H9 (cell line): ENCODE measurements at regions not wholly inside any gene's neighbourhood (a gene's known extent, or its start where the extent isn't known, plus 50 kb on each side); places are given as distances from the start of the nearest gene placed in this dataset.

Experiments
- DNase-seq: peaks from one replicate; pipeline ENCODE4 v3.0.0-alpha.2; 2017
- H2AFZ ChIP-seq: one replicate; pipeline ENCODE4 v1.6.1; 2013; ENCODE audit warnings: mild to moderate bottlenecking, low read length, control low read depth, moderate library complexity
- H2AK5ac ChIP-seq: 2 replicates; pipeline ENCODE4 v1.6.1; 2013; ENCODE audit warnings: low read length, control low read depth, mixed read lengths; ENCODE audit not compliant: insufficient read length
- H2BK120ac ChIP-seq: one replicate; pipeline ENCODE4 v1.6.1; 2013; ENCODE audit warnings: low read depth, mild to moderate bottlenecking, low read length, control low read depth, inconsistent platforms; ENCODE audit not compliant: poor library complexity, severe bottlenecking
- H2BK12ac ChIP-seq: 2 replicates; pipeline ENCODE4 v1.6.1; 2013; ENCODE audit warnings: low read length, control low read depth, mixed read lengths, low read depth; ENCODE audit not compliant: insufficient read length
- H2BK15ac ChIP-seq: 2 replicates; pipeline ENCODE4 v1.6.1; 2013; ENCODE audit warnings: low read depth, low read length, control low read depth
- H2BK20ac ChIP-seq: one replicate; pipeline ENCODE4 v1.6.1; 2013; ENCODE audit warnings: low read depth, mild to moderate bottlenecking, low read length, control low read depth, inconsistent platforms; ENCODE audit not compliant: poor library complexity, severe bottlenecking
- H2BK5ac ChIP-seq: 2 replicates; pipeline ENCODE4 v1.6.1; 2013; ENCODE audit warnings: low read length, control low read depth, mixed read lengths; ENCODE audit not compliant: insufficient read length
- H3K14ac ChIP-seq: 2 replicates; pipeline ENCODE4 v1.6.1; 2013; ENCODE audit warnings: low read length, control low read depth; ENCODE audit not compliant: insufficient read depth
- H3K18ac ChIP-seq: 2 replicates; pipeline ENCODE4 v1.6.1; 2013; ENCODE audit warnings: low read depth, mild to moderate bottlenecking, mixed read lengths, low read length, control low read depth; ENCODE audit not compliant: insufficient read length
- H3K23ac ChIP-seq: 2 replicates; pipeline ENCODE4 v1.6.1; 2013; ENCODE audit warnings: low read length, control low read depth, mixed read lengths, low read depth; ENCODE audit not compliant: insufficient read length
- H3K23me2 ChIP-seq: 2 replicates; pipeline ENCODE4 v1.6.1; 2013; ENCODE audit warnings: low read depth, mild to moderate bottlenecking, mixed read lengths, low read length, control low read depth; ENCODE audit not compliant: insufficient read length, poor library complexity, severe bottlenecking
- H3K27ac ChIP-seq: 2 replicates; pipeline ENCODE4 v1.5.1; 2013; ENCODE audit warnings: low read length, control low read depth, mixed read lengths, low read depth; ENCODE audit not compliant: insufficient read length
- H3K27me3 ChIP-seq: 2 replicates; pipeline ENCODE4 v1.6.1; 2013; ENCODE audit warnings: low read length, control low read depth, inconsistent platforms; ENCODE audit not compliant: insufficient read depth
- H3K4ac ChIP-seq: 2 replicates; pipeline ENCODE4 v1.6.1; 2013; ENCODE audit warnings: low read depth, mild to moderate bottlenecking, control low read depth, inconsistent platforms, low read length, moderate library complexity
- H3K4me1 ChIP-seq: 2 replicates; pipeline ENCODE4 v1.6.1; 2013; ENCODE audit warnings: low read length, control low read depth, inconsistent platforms; ENCODE audit not compliant: insufficient read depth
- H3K4me2 ChIP-seq: 2 replicates; pipeline ENCODE4 v1.6.1; 2013; ENCODE audit warnings: low read length, control low read depth, mixed read lengths; ENCODE audit not compliant: insufficient read length, insufficient read depth
- H3K56ac ChIP-seq: 2 replicates; pipeline ENCODE4 v1.6.1; 2013; ENCODE audit warnings: low read depth, mild to moderate bottlenecking, mixed read lengths, low read length, control low read depth; ENCODE audit not compliant: insufficient read length
- H3K79me1 ChIP-seq: 2 replicates; pipeline ENCODE4 v1.6.1; 2013; ENCODE audit warnings: low read depth, mild to moderate bottlenecking, moderate library complexity, low read length, control low read depth, inconsistent platforms; ENCODE audit not compliant: insufficient read depth, poor library complexity, severe bottlenecking
- H3K79me2 ChIP-seq: 2 replicates; pipeline ENCODE4 v1.6.1; 2013; ENCODE audit warnings: low read length, control low read depth, inconsistent platforms; ENCODE audit not compliant: insufficient read depth
- H3K9ac ChIP-seq: 2 replicates; pipeline ENCODE4 v1.6.1; 2013; ENCODE audit warnings: low read length, control low read depth, mixed read lengths; ENCODE audit not compliant: insufficient read length; ENCODE audit errors: extremely low read depth
- H3K9me3 ChIP-seq: one replicate; pipeline ENCODE4 v1.6.1; 2013; ENCODE audit warnings: low read depth, low read length, inconsistent platforms; ENCODE audit not compliant: control insufficient read depth
- H3T11ph ChIP-seq: one replicate; pipeline ENCODE4 v1.6.1; 2013; ENCODE audit warnings: mild to moderate bottlenecking, low read length, control low read depth, inconsistent platforms
- H4K20me1 ChIP-seq: one replicate; pipeline ENCODE4 v1.6.1; 2013; ENCODE audit not compliant: control insufficient read depth, insufficient read length, insufficient read depth
- H4K5ac ChIP-seq: 2 replicates; pipeline ENCODE4 v1.6.1; 2013; ENCODE audit warnings: low read depth, mild to moderate bottlenecking, mixed read lengths, low read length, control low read depth; ENCODE audit not compliant: insufficient read length
- H4K8ac ChIP-seq: replicated peaks from 2 replicates; pipeline ENCODE4 v1.6.1; 2013; ENCODE audit warnings: low read length, control low read depth, mixed read lengths, low read depth; ENCODE audit not compliant: insufficient read length
- H4K91ac ChIP-seq: 2 replicates; pipeline ENCODE4 v1.6.1; 2013; ENCODE audit warnings: low read depth, mild to moderate bottlenecking, moderate library complexity, mixed read lengths, low read length, control low read depth; ENCODE audit not compliant: insufficient read length
- H3K27ac Mint-ChIP-seq, 3 experiments: 2 replicates in 2 of 3; 3 replicates in 1 of 3; pipeline ENCODE4 v1.8.0; 2020 to 2021; ENCODE audit warnings: mixed read lengths in 3 of 3, mild to moderate bottlenecking in 1 of 3, moderate library complexity in 1 of 3
- H3K27me3 Mint-ChIP-seq: 2 replicates; pipeline ENCODE4 v1.8.0; 2021; ENCODE audit warnings: low read depth, mild to moderate bottlenecking, moderate library complexity, mixed read lengths
- H3K36me3 Mint-ChIP-seq, 3 experiments: 2 replicates in 2 of 3; 3 replicates in 1 of 3; pipeline ENCODE4 v1.8.0; 2020 to 2021; ENCODE audit warnings: low read depth in 3 of 3, mixed read lengths in 3 of 3; ENCODE audit not compliant: insufficient read depth in 1 of 3
- H3K4me1 Mint-ChIP-seq, 2 experiments: 2 replicates each; pipeline ENCODE4 v1.8.0; 2020; ENCODE audit warnings: mixed read lengths in 2 of 2
- H3K4me3 Mint-ChIP-seq, 2 experiments: 2 replicates in 1 of 2; 3 replicates in 1 of 2; pipeline ENCODE4 v1.8.0; 2020 to 2021; ENCODE audit warnings: mild to moderate bottlenecking in 2 of 2, mixed read lengths in 2 of 2, moderate library complexity in 1 of 2
- H3K9me3 Mint-ChIP-seq, 2 experiments: 2 replicates in 1 of 2; 3 replicates in 1 of 2; pipeline ENCODE4 v1.8.0; 2020; ENCODE audit warnings: mild to moderate bottlenecking in 2 of 2, mixed read lengths in 2 of 2, moderate library complexity in 1 of 2
- WGBS: extraction: QIAGEN DNeasy Blood & Tissue Kit; methylation state at CpG from one replicate; pipeline ENCODE4 v1.1.7; 2013; ENCODE audit warnings: missing lambda C conversion rate, low lambda C conversion rate, mixed read lengths; ENCODE audit not compliant: insufficient read length; ENCODE audit errors: extremely low coverage; 5-methylcytosine and 5-hydroxymethylcytosine counted together
- TF ChIP-seq, protein P1 (sequence below): fragments of 200-600 bp; sonication (generic); conservative IDR thresholded peaks from 3 replicates; pipeline ENCODE4 v1.8.0; 2021; ENCODE audit warnings: antibody characterized with exemption, mild to moderate bottlenecking

DNA sequence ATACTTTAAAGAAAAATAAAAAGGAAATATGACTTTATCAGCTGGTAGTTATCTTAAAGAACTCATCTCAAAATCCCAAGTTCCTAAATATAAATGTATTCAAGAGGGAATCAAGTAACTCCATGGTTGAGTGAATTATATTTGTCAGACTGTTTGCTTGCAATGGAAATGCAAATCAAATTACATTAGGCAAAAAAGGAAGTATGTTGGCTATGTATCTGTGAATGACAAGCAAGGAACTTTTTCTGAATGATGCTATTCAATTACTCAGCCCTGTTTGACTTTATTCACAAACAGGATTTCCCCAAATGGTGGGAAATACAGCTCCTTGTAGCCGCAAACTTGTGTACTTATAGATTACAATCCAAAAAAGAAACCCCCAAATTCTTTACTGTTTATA lies 309.1 kb downstream of the ARL6IP6 start:
- Histone ChIP-seq H3K27ac (no peak overlapping the region), H2BK120ac (no peak overlapping the region), H2BK12ac (no peak overlapping the region), H3K14ac (no peak overlapping the region), H3T11ph (no peak overlapping the region), H2BK15ac (no peak overlapping the region), H3K18ac (no peak overlapping the region), H4K91ac (no peak overlapping the region), H4K8ac (no peak overlapping the region), H4K20me1 (no peaks in the 10 kb centered on the region), H2AFZ (no peak overlapping the region), H2AK5ac (no peak overlapping the region), H3K79me2 (no peaks in the 10 kb centered on the region), H3K9me3 (no peaks in the 10 kb centered on the region), H3K79me1 (no peaks in the 10 kb centered on the region), H3K56ac (no peak overlapping the region), H2BK20ac (no peak overlapping the region), H3K23ac (no peak overlapping the region), H3K27me3 (no peaks in the 10 kb centered on the region), H4K5ac (no peak overlapping the region), H2BK5ac (no peak overlapping the region), H3K4ac (no peak overlapping the region), H3K4me1 (no peaks in the 10 kb centered on the region), H3K23me2 (no peaks in the 10 kb centered on the region), H3K4me2 (no peak overlapping the region), H3K9ac (no peak overlapping the region)
- Mint-ChIP-seq H3K27me3 (no peaks in the 10 kb centered on the region), H3K9me3 (no peaks in the 10 kb centered on the region), H3K4me1 (no peaks in the 10 kb centered on the region), H3K36me3 (no peaks in the 10 kb centered on the region), H3K27ac (no peak overlapping the region), H3K4me3 (no peak overlapping the region)
- WGBS: no CpG with 5 or more reads among the region's 1 CpG
- TF ChIP-seq, protein P1, sequence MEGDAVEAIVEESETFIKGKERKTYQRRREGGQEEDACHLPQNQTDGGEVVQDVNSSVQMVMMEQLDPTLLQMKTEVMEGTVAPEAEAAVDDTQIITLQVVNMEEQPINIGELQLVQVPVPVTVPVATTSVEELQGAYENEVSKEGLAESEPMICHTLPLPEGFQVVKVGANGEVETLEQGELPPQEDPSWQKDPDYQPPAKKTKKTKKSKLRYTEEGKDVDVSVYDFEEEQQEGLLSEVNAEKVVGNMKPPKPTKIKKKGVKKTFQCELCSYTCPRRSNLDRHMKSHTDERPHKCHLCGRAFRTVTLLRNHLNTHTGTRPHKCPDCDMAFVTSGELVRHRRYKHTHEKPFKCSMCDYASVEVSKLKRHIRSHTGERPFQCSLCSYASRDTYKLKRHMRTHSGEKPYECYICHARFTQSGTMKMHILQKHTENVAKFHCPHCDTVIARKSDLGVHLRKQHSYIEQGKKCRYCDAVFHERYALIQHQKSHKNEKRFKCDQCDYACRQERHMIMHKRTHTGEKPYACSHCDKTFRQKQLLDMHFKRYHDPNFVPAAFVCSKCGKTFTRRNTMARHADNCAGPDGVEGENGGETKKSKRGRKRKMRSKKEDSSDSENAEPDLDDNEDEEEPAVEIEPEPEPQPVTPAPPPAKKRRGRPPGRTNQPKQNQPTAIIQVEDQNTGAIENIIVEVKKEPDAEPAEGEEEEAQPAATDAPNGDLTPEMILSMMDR: no peak
- DNase-seq: no peak
